ENCODE measurements at regions not wholly inside any gene's neighbourhood (a gene's known extent, or its start where the extent isn't known, plus 50 kb on each side); places are given as distances from the start of the nearest gene placed in this dataset.
"Not testable (repeated sequence)": the region's sequence is repeated elsewhere in the genome, so short reads cannot be mapped to it uniquely, and the experiment has no call there.

DNA sequence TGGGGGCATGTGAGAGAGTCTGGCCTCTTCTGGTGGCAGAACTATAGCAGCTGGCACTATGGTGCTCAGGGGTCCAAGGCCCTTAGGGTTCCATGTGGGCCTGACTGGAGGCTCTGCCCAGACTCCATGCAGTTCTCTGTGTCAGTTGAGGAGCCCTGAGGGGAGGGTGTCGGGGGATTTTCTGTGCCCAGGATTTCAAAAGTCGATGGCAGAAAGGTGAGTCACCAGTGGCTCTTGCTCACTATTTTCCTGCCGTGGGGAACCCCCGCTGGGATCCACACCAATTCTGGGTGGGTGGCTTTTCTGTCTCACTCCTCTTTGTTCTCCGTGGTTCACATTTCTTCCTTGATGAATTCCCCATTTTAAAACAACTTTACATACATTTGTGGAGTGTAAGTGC is 54.1 kb upstream of the ANKRD30B start:
- TF ChIP-seq, protein P1, sequence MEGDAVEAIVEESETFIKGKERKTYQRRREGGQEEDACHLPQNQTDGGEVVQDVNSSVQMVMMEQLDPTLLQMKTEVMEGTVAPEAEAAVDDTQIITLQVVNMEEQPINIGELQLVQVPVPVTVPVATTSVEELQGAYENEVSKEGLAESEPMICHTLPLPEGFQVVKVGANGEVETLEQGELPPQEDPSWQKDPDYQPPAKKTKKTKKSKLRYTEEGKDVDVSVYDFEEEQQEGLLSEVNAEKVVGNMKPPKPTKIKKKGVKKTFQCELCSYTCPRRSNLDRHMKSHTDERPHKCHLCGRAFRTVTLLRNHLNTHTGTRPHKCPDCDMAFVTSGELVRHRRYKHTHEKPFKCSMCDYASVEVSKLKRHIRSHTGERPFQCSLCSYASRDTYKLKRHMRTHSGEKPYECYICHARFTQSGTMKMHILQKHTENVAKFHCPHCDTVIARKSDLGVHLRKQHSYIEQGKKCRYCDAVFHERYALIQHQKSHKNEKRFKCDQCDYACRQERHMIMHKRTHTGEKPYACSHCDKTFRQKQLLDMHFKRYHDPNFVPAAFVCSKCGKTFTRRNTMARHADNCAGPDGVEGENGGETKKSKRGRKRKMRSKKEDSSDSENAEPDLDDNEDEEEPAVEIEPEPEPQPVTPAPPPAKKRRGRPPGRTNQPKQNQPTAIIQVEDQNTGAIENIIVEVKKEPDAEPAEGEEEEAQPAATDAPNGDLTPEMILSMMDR (tag by site-specific recombination; IDR thresholded peaks at IDR 0.05): not testable (repeated sequence)
- not testable (repeated sequence) for TF ChIP-seq GFI1B (tag by site-specific recombination; IDR thresholded peaks at IDR 0.05); ZNF561 (tag by site-specific recombination; IDR thresholded peaks at IDR 0.05; ENCODE audit: borderline replicate concordance); ZNF133 (tag by site-specific recombination; IDR thresholded peaks at IDR 0.05); MYNN (tag by site-specific recombination; IDR thresholded peaks at IDR 0.05; ENCODE audit: borderline replicate concordance)
- TF ChIP-seq, protein P2, sequence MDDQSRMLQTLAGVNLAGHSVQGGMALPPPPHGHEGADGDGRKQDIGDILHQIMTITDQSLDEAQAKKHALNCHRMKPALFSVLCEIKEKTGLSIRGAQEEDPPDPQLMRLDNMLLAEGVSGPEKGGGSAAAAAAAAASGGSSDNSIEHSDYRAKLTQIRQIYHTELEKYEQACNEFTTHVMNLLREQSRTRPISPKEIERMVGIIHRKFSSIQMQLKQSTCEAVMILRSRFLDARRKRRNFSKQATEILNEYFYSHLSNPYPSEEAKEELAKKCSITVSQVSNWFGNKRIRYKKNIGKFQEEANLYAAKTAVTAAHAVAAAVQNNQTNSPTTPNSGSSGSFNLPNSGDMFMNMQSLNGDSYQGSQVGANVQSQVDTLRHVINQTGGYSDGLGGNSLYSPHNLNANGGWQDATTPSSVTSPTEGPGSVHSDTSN (CRISPR knock-in tag; IDR thresholded peaks at IDR 0.05): not testable (repeated sequence)

All from HEK293 (cell line).